PC-9 (cell line): ENCODE measurements at regions not wholly inside any gene's neighbourhood (a gene's known extent, or its start where the extent isn't known, plus 50 kb on each side); places are given as distances from the start of the nearest gene placed in this dataset.

ENCODE experiments used
- EZH2 ChIP-seq: fragments of 200-600 bp; sonication (generic); IDR thresholded peaks from 2 replicates; pipeline ENCODE4 v1.8.0; 2017; ENCODE audit warnings: antibody characterized with exemption, low read depth
- TF ChIP-seq, protein P1 (sequence below): fragments of 200-600 bp; sonication (generic); conservative IDR thresholded peaks from 2 replicates; pipeline ENCODE4 v1.6.1; 2017; ENCODE audit warnings: mixed run types, antibody characterized with exemption, mild to moderate bottlenecking, moderate library complexity

DNA sequence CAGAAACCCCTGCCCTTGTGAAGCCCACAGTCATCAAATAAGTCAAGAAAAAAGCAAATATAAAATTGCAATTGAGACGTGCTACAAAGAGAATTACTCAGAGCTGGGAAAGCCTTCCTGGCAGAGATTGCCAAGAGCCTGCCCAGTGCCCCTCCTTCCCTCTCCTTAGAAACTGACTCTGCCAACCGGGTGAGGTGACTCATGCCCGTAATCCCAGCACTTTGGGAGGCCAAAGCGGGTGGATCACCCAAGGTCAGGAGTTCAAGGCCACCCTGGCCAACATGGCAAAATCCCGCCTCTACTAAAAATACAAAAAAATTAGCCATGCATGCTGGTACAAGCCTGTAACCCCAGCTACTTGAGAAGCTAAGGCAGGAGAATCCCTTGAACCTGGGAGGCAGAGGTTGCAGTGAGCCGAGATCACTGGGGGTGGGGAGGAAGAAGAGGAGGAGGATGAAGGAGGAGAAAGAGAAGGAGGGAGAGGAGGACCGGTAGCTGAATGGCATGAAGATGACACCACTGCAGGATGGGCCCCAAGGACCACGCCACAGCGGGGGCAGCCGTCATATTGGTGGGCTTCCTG lies 76.1 kb upstream of the RTL6 start:
- TF ChIP-seq, protein P1, sequence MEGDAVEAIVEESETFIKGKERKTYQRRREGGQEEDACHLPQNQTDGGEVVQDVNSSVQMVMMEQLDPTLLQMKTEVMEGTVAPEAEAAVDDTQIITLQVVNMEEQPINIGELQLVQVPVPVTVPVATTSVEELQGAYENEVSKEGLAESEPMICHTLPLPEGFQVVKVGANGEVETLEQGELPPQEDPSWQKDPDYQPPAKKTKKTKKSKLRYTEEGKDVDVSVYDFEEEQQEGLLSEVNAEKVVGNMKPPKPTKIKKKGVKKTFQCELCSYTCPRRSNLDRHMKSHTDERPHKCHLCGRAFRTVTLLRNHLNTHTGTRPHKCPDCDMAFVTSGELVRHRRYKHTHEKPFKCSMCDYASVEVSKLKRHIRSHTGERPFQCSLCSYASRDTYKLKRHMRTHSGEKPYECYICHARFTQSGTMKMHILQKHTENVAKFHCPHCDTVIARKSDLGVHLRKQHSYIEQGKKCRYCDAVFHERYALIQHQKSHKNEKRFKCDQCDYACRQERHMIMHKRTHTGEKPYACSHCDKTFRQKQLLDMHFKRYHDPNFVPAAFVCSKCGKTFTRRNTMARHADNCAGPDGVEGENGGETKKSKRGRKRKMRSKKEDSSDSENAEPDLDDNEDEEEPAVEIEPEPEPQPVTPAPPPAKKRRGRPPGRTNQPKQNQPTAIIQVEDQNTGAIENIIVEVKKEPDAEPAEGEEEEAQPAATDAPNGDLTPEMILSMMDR: no peak
- TF ChIP-seq EZH2: no peak
